GM06990 (cell line): ENCODE measurements at regions not wholly inside any gene's neighbourhood (a gene's known extent, or its start where the extent isn't known, plus 50 kb on each side); places are given as distances from the start of the nearest gene placed in this dataset.

Experiments used
- DNase-seq: peaks from one replicate; pipeline ENCODE4 v3.0.0-alpha.2; 2011; ENCODE audit not compliant: insufficient read length; ENCODE audit errors: extremely low read depth
- H3K27me3 ChIP-seq: replicated peaks from 2 replicates; pipeline ENCODE4 v1.6.0; 2011; ENCODE audit warnings: low read length; ENCODE audit not compliant: control insufficient read depth, insufficient read depth
- H3K36me3 ChIP-seq: 2 replicates; pipeline ENCODE4 v1.5.1; 2011; ENCODE audit warnings: low read length; ENCODE audit not compliant: control insufficient read depth, insufficient read depth
- H3K4me3 ChIP-seq: replicated peaks from 2 replicates; pipeline ENCODE4 v1.5.1; 2011; ENCODE audit warnings: low read depth, mild to moderate bottlenecking, control low read depth, low read length
- CTCF ChIP-seq: IDR thresholded peaks from 2 replicates; pipeline ENCODE4 v1.5.1; 2011; ENCODE audit warnings: low read length, control low read depth, mild to moderate bottlenecking, inconsistent platforms; ENCODE audit not compliant: insufficient read depth, poor library complexity, severe bottlenecking

GRCh38 chr4:8725071-8725841 lies 132.7 kb downstream of the CPZ start:
- TF ChIP-seq CTCF, result no peak
- H3K27me3 ChIP-seq, result no peaks in the 10 kb centered on the region
- H3K36me3 ChIP-seq, result no peaks in the 10 kb centered on the region
- no peak for DNase-seq
- no peak overlapping the region for H3K4me3 ChIP-seq

- H3K36me3 ChIP-seq, result no peaks in the 10 kb centered on the region
- no peaks in the 10 kb centered on the region for H3K27me3 ChIP-seq
- no peak for TF ChIP-seq CTCF
- no peak for DNase-seq
- H3K4me3 ChIP-seq, result no peak overlapping the region
These were observed 132.0 kb downstream of the CPZ start for GRCh38 chr4:8724436-8725070.

GRCh38 chr4:8723222-8723980 lies 130.8 kb downstream of the CPZ start:
- no peak for TF ChIP-seq CTCF
- Histone ChIP-seq H3K4me3 (no peak overlapping the region), H3K27me3 (no peaks in the 10 kb centered on the region)

GRCh38 chr4:8722556-8722955 lies 130.0 kb downstream of the CPZ start:
- TF ChIP-seq CTCF, result no peak
- no peak for DNase-seq
- no peaks in the 10 kb centered on the region for H3K36me3 ChIP-seq
- H3K4me3 ChIP-seq, result no peak overlapping the region
- H3K27me3 ChIP-seq, result no peaks in the 10 kb centered on the region

More at GRCh38 chr4:8723222-8723980, 130.8 kb downstream of the CPZ start:
- H3K36me3 ChIP-seq, result no peaks in the 10 kb centered on the region
- DNase-seq, result no peak

GRCh38 chr4:8721621-8722020 lies 129.1 kb downstream of the CPZ start:
- DNase-seq, result no peak
- H3K27me3 ChIP-seq, result no peaks in the 10 kb centered on the region
- TF ChIP-seq CTCF, result no peak
- no peak overlapping the region for H3K4me3 ChIP-seq
- H3K36me3 ChIP-seq, result no peaks in the 10 kb centered on the region
